Stimulated activated CD8-positive, alpha-beta memory T cell treated with anti-CD3 and anti-CD28 coated beads, Interleukin-15, amount 100 ng/mL, for 24 hours (primary cell): ENCODE measurements at regions not wholly inside any gene's neighbourhood (a gene's known extent, or its start where the extent isn't known, plus 50 kb on each side); places are given as distances from the start of the nearest gene placed in this dataset.
"Not testable (repeated sequence)": the region's sequence is repeated elsewhere in the genome, so short reads cannot be mapped to it uniquely, and the experiment has no call there.

Experiments
- DNase-seq: peaks from one replicate; pipeline ENCODE4 v3.0.0-alpha.2; 2020; ENCODE audit warnings: low read depth

DNA sequence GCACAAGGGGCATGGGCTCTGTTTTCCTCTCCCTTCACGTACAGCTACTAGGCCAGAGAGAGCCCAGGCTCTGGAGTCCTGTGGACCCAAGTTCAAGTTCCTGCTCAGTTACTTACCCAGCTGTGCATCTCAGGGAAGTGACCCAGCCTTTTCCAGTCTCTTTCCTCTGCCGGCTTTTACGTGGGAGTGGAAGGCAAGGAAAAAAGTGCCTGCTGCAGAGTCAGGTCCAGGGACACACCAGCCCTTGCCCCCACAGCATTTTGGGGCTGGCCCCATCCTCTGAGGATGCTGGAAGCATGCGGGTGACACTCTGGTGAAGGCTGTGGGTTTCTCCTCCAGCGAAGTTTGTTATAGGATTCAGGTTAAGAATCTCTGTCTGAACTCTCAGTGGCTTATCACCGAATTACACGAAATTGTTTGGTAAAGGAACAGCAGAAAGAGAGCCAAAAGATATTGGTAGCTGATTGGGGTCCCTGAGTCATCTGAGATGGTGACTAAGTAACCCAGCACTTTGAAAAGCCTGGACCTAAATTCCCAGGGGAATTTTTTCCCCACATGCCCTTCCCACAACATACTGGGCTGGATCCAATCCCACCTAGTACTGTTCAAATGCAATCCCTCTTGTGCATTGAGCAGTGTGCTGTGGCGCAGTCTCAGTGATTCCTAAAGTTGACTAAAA, 424.3 kb downstream of the RPS24 start:
- no peak for DNase-seq

- DNase-seq = no peak
Measured at GRCh38 chr10:78458983-78459638, 425.4 kb downstream of the RPS24 start.

DNA sequence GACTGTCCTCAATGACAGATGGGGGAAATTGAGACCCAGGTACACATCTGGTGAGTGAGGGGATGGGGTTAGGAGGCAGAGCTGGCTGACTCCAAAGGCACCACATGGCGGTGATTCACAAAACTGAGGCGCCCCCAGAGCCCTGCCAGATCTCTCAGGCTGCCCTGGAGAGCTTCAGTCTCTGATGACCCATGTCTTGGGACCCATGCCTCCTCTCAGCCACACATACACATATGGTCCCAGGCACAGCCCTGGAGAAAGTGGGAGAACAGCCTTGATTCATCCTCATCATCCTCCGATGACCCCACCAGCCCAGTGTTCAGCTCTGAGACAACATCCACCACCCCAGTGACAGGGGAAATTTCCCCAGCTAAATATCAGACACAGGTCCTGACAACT, 426.0 kb downstream of the RPS24 start:
- no peak for DNase-seq

DNA sequence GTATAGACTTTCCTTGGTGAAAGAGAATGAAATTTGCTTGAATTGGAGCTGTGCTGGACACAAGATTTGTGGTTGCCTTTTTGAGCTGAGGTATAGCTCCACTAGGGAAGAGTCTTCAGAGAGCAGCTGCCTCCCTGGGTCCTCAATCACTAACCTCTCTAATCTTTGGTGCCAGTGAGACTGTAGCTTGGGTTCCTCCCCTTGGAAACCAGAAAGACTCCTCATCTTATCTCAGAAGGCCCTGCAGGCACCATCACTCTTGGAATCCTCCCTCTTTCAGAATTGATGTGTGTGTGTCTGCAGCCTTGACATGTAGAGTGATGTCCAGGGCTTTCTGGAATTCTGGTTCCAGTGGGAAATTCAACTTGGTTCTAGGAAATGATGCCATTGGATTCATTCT, 426.5 kb downstream of the RPS24 start:
- no peak for DNase-seq

GRCh38 chr10:78461333-78461732, 427.7 kb downstream of the RPS24 start:
- no peak for DNase-seq

DNA sequence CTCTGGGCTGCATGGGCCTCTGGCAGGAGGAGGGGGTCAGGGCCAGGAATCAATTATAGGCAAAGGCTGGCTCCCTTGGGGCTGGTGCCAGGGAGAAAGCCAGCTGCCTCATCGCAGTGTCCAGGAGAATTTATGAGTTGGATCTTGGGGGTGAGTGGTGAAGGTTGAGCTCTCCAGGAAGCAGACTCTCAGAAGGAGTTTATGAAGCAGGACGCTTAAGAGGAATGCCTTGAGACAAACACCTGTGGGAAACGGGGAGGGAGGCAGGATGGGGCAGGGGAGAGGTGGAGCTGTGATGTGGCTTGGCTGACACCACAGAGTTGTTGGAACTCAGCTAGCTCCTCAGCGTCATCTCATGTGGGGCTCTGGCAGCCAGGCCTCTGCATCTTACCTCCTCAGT, 428.5 kb downstream of the RPS24 start:
- DNase-seq = no peak

GRCh38 chr10:78462726-78463228, 429.1 kb downstream of the RPS24 start:
- no peak for DNase-seq

DNA sequence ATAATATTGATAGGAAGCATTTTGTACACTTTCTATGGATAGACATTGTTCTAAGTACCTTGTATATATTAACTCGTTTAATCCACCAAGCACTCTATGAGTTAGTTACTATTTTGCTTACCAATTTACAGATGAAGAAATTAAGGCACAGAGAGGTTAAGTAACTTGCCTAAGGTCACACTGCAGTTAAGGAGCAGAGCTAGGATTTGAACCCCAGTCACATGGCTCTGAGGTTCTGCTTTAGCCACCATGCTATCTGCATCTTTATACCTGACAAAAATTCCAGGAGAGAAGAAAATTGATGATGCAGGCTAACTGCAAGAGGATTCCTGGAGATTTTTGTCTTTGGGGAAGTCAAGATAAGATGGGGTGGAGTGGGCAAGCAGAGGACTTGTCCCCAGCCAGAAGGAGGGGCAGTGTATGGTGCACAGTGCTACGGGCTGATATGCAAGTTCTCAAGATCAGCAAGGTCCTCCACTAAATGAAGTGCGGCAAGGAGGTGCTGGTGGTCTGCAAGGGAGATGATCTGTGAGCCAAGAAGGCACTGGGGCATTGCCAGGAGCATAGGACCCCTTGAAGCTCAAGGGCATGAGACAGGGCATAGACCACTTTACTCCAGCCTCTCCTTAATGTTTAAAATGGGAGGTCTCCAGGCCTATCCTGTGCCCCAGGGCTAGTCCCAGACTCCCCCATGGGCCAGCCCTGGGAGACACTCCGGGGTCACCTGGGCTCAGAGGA, 430.6 kb downstream of the RPS24 start:
- DNase-seq = no peak

GRCh38 chr10:78464856-78465267, 431.2 kb downstream of the RPS24 start:
- DNase-seq = no peak

DNA sequence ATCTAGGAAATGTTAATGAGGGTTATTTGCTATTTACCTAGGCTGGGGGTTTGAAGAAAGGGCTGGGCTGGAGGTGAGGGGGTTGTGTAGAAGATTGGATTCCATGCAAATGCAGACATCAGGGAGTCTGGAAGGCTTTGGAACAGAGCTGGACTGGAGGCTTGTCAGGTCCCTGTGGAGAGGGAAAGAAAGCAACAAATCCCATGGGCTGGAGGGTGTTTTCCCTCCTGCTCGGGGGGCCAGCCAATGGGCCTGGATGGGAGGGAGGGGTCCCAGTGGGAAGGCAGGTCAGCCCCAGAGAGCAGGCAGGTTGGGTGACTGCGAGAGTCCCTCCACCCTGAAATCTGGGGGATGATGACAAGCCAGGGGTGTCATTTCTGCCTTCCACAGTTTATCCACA, 431.8 kb downstream of the RPS24 start:
- DNase-seq = no peak

GRCh38 chr10:78467496-78468106, 433.9 kb downstream of the RPS24 start:
- no peak for DNase-seq

GRCh38 chr10:78468731-78469130, 435.1 kb downstream of the RPS24 start:
- DNase-seq = not testable (repeated sequence)

GRCh38 chr10:78470267-78471103, 436.8 kb downstream of the RPS24 start:
- DNase-seq = no peak

DNA sequence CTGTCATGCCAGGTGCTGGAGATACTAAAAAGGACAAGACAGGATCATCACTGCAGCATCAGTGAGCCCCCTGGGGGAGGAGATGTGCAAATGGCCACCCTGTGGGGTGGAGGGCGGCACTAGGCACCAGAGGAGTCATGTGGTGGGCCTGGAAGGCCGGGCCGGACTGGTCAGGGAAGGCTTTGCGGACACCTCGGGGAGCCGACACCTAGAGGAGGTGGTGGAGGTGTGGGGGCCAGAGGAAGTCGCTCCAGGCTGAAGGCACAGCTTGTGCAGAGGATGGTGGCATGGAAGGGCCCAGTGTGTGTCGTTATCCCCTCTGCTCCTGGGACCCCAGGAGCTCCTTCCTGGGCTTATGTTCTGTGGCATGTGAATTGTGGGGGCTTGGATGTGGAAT, 437.7 kb downstream of the RPS24 start:
- DNase-seq = no peak

DNA sequence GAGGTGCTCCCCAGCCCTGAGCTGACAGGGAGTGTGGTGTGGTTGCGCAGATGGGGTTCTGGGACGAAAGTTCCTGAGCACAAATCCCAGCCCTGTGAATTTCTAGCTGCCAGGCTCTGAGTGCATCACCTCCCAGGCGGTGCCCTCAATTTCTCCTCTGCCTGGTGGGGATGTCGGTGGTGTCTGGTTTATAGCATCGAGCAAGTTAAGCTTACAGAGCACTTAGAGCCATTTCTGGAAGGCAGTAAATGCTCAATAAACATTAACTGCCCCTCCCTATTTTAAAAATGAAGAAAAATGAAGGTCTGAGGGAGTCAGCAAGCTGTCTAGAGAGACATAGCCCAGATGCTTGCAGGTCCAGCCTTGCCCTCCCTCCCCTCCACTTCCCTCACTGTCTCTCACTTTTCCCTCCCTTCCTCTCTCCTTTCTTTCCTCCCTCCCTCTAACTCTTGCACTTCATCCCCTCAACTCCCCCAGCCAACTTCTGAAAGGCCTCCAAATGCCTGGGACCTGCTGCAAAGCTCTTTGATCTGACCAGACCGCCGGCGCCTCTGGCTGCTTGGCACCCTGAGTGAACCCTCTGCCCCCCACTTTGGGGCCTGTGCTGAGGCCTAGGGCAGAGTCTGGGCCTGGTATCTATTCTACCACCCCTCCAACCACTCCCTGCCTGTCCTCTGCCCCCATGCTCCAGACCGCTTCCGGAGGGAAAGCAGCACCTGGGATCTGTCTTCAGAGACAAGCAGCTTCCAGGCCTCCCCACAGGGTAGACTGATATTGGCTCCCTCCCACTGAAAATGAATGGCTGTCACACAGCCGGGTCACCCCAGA, 438.3 kb downstream of the RPS24 start:
- DNase-seq = no peak

- DNase-seq = no peak
Measured at GRCh38 chr10:78472551-78472890, 438.9 kb downstream of the RPS24 start.

- DNase-seq = no peak
Measured at GRCh38 chr10:78473006-78473405, 439.3 kb downstream of the RPS24 start.

- DNase-seq = no peak
Measured at GRCh38 chr10:78474743-78475142, 441.1 kb downstream of the RPS24 start.

DNA sequence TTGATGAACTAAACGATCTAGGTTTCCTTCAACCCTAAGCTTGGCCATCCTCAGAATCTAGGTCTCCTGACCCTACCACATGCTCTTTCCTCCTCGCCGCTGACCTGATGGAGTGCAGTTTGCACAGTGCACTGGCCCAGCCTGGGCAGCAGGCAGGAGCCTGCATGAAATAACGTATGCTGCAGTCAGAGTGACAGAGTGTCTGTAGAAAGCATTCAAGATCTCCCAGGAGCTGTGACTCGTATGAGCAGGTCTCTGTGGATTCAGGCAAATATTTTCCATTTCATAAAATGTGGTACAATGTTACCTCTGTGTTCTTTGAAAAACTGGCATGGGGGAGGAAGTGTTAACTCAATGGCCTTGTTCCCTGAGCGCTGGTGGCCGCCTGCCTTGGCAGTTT, 441.8 kb downstream of the RPS24 start:
- no peak for DNase-seq

DNA sequence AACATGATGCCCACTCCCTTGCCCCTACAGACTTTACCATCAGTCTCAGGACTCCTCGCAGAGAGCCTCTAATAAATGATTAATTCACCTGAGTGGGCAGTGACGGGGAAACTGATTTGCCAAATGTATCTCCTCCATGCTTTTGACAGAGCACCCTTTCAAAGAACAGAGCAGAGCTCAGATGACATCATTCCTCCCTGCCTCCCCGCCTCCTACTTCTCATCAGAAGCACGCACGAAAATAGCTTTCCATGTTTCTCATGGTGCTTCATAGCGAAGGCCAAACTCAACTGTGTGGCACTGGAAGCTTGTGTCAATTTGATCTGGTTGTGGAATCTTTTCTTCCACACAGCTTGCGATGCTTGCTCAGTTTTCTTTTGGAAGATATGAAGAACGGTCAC, 442.5 kb downstream of the RPS24 start:
- DNase-seq = no peak

GRCh38 chr10:78476844-78477243, 443.2 kb downstream of the RPS24 start:
- no peak for DNase-seq
